ENCODE measurements at regions not wholly inside any gene's neighbourhood (a gene's known extent, or its start where the extent isn't known, plus 50 kb on each side); places are given as distances from the start of the nearest gene placed in this dataset.
A peak's percentile ranks its signal among the peaks of the same experiment; 100 is the strongest.
"Not testable (repeated sequence)": the region's sequence is repeated elsewhere in the genome, so short reads cannot be mapped to it uniquely, and the experiment has no call there.

- H3K4me1 ChIP-seq, H3K9me3 ChIP-seq, H3K27me3 ChIP-seq, H3K4me3 ChIP-seq, H3K36me3 ChIP-seq, H3K27ac ChIP-seq: not testable (repeated sequence)
- WGBS, 2 donors (ENCODE audit: low coverage in 1 of 2), result no CpG with 5 or more reads among the region's 16 CpGs
- ATAC-seq, result peak; percentile 90
Observed at GRCh38 chr21:43477945-43478386, 51.0 kb upstream of the SIK1 start.

Measured in gastroesophageal sphincter (tissue), 4 donors.